Caki2 (cell line): ENCODE measurements at regions not wholly inside any gene's neighbourhood (a gene's known extent, or its start where the extent isn't known, plus 50 kb on each side); places are given as distances from the start of the nearest gene placed in this dataset.

Source experiments
- DNase-seq: peaks from one replicate; pipeline ENCODE4 v3.0.0-alpha.2; 2015; ENCODE audit warnings: low read depth
- in situ Hi-C: cut with HindIII; loops from 2 replicates; pipeline ENCODE4 v1.10.0; 2016; ENCODE audit warnings: low sequenced_read_pairs, low pct_unique_long_range_greater_than_20kb, mixed read lengths

DNA sequence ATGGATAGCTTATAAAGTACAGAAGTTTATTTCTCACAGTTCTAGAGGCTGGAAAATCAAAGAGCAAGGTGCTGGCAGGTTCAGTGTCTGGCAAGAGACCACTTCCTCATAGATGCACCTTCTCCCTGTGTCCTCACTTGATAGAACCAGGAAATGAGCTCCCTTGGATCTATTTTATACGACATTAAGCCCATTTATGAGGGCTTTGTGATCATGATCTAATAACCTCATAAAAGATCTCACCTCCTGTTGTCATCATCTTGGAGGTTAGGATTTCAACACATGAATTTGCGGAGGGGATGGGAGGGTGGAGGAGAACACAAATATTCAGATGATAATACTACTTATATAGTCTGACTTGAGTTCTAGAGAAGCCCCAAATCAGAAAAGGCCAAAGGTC is 222.1 kb upstream of the SNX7 start:
- no peak for DNase-seq
- in situ Hi-C loops = no loop called here

DNA sequence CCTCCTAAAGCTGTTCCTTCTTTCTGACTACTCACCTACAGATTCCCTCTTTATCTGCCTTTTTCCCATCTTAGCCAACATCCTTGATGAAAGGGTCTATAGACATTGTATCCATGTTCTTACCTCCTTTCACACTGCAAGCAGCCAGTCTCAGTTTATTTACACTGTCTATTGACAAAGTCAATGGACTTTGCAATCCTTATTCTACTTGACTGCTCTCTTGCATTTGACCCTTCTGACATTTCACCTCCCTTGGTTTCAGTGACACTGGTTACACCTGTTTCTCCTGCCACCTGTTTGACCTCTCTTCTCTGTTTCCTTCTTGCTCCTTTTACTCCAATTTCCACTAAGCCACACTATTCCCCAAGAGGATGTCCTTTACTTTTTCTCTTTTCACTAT is 224.0 kb upstream of the SNX7 start:
- peak; percentile 8 for DNase-seq
- in situ Hi-C loops = no loop called here

GRCh38 chr1:98437011-98437410 is 224.5 kb upstream of the SNX7 start:
- in situ Hi-C loops = no loop called here
- DNase-seq = no peak

DNA sequence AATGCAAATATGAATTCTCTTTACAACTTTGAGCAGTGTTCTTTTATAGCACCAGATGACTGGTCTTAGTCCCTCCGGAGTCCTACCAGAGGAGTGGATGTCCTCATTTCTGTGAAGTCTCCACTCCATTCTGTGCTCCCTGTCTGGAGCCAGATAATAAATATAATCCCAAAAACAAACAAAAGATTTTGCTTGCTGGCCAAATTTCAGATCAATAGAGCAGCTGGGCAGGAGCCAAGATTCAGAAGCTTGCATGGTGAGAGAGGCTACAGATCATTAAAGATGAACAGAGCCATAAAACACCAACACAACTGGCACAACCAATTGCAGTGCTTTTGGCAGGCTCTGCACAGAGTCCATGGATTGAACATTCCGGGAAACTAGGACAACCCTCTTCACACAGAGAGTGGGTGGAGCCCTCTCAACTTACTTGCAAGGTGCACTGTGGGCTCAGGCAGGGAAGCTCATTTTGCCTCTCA is 231.5 kb upstream of the SNX7 start:
- in situ Hi-C loops = no loop called here

GRCh38 chr1:98428864-98429263 is 232.7 kb upstream of the SNX7 start:
- DNase-seq = no peak
- in situ Hi-C loops = no loop called here

More for the DNA sequence above, 231.5 kb upstream of the SNX7 start:
- DNase-seq = peak; percentile 30

GRCh38 chr1:98427664-98428063 is 233.9 kb upstream of the SNX7 start:
- in situ Hi-C loops = no loop called here
- no peak for DNase-seq

- peak; percentile 22 for DNase-seq
- in situ Hi-C loops = no loop called here
Observed at GRCh38 chr1:98426092-98426491, 235.4 kb upstream of the SNX7 start.

GRCh38 chr1:98422816-98423215 is 238.7 kb upstream of the SNX7 start:
- no peak for DNase-seq
- in situ Hi-C loops = no loop called here

DNA sequence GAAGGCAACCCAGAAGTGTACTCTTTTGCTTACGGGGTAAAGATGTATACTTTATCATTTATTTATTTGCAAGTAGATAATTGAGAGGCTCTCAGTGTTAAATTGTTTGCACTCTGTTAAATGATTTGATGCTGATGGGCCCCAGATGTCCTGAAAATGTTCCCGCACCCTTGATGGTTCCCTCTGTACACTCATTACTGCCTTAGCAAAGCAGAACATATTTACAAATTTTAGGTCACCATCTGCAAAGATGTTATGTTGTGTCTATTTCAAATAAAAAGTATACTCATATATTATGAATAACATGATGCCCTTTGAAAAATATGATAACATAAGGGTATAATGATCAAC is 240.5 kb upstream of the SNX7 start:
- in situ Hi-C loops = no loop called here
- DNase-seq = no peak

DNA sequence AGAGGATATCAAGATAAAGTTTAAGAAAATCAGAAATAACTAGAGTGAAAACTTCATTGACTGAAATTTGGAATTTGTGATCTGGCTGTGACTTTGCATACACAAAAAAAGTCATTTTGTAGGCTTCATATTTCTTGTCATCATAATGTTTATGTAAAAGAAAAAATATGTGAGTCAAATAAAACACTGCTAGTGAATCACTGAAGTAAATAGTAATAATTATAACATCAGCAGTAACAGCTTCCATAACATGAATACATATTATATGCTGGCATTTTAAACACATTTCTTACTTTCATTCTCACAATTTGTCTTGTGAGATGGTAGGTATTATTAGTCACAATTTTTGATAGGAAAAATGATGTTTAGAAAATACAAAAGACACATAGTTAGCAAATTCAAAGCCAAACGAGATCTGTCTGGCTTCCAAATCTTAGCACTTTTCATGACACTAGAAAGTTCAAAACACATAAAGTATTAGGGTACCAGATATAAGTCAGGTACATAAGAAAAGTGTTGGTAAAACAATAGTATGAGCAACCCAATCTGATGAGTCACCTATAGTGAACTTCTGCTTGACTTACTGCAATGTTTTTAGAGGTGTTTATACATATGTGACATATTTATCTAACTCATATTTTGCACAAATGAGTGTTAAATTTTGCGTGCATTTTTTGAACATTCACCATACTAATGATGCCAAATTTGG is 241.0 kb upstream of the SNX7 start:
- in situ Hi-C loops = no loop called here
- DNase-seq = no peak

DNA sequence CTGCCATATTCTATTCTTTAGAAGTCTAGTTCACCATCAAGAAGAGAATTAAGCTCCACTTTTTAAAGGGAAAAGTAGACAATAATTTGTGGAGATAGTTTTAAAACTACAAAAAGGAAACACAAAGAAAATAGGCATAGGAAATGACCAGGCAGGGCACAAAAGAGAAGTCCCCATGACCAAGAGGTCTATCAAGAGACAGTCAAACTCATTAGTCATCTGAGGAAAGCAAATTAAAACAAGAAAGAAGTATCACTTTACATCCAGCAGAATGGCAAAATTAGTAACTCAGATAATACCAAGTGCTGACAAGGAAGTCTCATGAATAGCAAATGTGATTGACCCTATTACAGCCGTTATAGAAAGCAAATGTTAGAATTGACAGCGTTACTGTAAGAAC is 243.7 kb upstream of the SNX7 start:
- no peak for DNase-seq
- in situ Hi-C loops = no loop called here

GRCh38 chr1:98410082-98410481 is 251.4 kb upstream of the SNX7 start:
- in situ Hi-C loops = no loop called here

GRCh38 chr1:98406352-98407088 is 255.0 kb upstream of the SNX7 start:
- DNase-seq = no peak
- in situ Hi-C loops = no loop called here

More at GRCh38 chr1:98410082-98410481, 251.4 kb upstream of the SNX7 start:
- DNase-seq = no peak

- in situ Hi-C loops = no loop called here
- DNase-seq = peak; percentile 10
Observed at GRCh38 chr1:98405581-98406074, 255.9 kb upstream of the SNX7 start.

DNA sequence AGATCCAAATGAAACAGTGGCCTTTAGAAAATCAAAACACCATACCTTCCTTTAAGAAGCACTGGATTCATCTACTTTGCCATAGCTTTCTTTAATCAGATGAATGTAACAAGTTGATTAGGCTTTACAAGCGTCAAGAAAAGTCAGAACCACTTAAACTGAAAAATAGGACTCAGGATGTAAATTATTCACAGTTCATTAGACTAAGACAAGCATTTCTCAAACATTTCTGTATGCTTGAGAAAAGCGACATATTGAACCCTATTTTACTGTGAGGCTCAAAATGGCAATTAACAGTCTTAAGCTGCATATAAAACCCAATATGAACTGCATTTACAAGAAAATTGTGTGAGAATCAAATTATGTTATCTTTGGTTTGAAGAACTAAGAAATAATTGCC is 256.7 kb upstream of the SNX7 start:
- DNase-seq = no peak
- in situ Hi-C loops = no loop called here

DNA sequence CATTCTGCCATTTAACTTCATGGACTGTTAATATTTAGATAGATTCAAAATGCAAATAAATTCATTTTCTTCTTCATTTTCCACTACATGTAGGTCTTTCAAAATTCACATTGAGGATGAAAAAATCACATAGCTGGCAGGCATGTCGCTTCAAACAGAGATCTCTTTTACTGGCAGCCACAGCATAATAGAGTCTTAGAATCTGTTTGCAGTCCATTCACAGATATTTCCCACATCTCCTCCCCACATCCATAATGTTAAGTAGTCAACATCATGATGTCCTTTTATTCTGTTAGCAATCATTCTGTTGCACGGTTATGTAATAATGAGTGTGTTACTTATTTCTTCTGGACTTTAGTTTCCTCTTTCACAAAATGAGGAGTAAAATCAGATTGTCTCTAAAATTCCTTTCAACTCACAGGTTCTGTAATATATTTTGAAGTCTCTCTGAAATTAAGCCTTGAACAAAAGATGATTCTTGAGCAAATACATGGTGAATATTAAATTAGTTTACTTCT is 257.5 kb upstream of the SNX7 start:
- DNase-seq = no peak
- in situ Hi-C loops = no loop called here

DNA sequence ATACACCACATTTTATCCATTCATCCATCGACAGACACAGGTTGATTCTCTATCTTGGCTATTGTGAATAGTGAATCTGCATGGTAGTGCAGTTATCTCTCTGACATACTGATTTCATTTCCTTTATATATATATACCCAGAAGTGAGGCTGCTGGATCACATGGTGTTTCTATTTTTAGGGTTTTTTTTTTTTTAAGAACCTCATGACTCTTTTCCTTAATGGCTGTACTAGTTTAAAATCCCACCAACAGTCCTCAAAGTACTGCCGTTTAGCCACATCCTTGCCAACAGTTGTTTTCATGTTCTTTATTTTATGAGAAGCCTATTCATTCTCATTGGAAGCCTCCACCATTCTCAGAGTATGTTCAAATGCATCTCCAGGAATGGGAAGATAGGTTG is 258.7 kb upstream of the SNX7 start:
- no peak for DNase-seq
- in situ Hi-C loops = no loop called here

DNA sequence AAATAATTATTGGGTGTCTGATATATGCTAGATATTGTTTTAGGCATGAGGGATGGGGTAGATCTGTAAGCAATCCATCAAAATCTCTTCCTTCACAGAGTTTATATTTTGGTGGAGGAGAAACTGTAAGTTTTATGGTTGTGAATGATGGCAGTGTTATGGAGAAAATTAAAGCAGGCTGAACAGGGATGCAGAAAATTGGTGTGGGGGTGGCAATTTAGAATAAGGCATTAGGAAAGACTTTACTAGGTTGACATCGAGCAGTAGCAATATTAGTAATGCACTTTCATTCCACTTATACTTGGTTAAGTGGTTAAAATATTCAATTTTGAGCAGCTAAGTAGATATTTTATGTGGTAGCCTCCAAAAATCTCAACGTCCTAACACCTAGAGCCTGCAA is 261.1 kb upstream of the SNX7 start:
- in situ Hi-C loops = no loop called here
- DNase-seq = no peak

- in situ Hi-C loops = no loop called here
Observed at GRCh38 chr1:98399218-98399617, 262.3 kb upstream of the SNX7 start.

More at GRCh38 chr1:98399218-98399617, 262.3 kb upstream of the SNX7 start:
- no peak for DNase-seq
